ES-I3 (cell line): ENCODE measurements at regions not wholly inside any gene's neighbourhood (a gene's known extent, or its start where the extent isn't known, plus 50 kb on each side); places are given as distances from the start of the nearest gene placed in this dataset.
"Not testable (repeated sequence)": the region's sequence is repeated elsewhere in the genome, so short reads cannot be mapped to it uniquely, and the experiment has no call there.

Source experiments
- H3K36me3 ChIP-seq: 2 replicates; pipeline ENCODE4 v1.6.1; 2013; ENCODE audit warnings: mild to moderate bottlenecking, low read length, control low read depth, moderate library complexity; ENCODE audit not compliant: insufficient read depth
- H3K4me1 ChIP-seq: 2 replicates; pipeline ENCODE4 v1.6.1; 2013; ENCODE audit warnings: mild to moderate bottlenecking, control low read depth, low read length; ENCODE audit not compliant: insufficient read depth
- H3K9ac ChIP-seq: 2 replicates; pipeline ENCODE4 v1.6.1; 2013; ENCODE audit warnings: low read depth, mild to moderate bottlenecking, low read length, moderate library complexity
- H3K9me3 ChIP-seq: 2 replicates; pipeline ENCODE4 v1.6.1; 2013; ENCODE audit warnings: mild to moderate bottlenecking, low read length, moderate library complexity; ENCODE audit not compliant: control insufficient read depth, insufficient read depth

DNA sequence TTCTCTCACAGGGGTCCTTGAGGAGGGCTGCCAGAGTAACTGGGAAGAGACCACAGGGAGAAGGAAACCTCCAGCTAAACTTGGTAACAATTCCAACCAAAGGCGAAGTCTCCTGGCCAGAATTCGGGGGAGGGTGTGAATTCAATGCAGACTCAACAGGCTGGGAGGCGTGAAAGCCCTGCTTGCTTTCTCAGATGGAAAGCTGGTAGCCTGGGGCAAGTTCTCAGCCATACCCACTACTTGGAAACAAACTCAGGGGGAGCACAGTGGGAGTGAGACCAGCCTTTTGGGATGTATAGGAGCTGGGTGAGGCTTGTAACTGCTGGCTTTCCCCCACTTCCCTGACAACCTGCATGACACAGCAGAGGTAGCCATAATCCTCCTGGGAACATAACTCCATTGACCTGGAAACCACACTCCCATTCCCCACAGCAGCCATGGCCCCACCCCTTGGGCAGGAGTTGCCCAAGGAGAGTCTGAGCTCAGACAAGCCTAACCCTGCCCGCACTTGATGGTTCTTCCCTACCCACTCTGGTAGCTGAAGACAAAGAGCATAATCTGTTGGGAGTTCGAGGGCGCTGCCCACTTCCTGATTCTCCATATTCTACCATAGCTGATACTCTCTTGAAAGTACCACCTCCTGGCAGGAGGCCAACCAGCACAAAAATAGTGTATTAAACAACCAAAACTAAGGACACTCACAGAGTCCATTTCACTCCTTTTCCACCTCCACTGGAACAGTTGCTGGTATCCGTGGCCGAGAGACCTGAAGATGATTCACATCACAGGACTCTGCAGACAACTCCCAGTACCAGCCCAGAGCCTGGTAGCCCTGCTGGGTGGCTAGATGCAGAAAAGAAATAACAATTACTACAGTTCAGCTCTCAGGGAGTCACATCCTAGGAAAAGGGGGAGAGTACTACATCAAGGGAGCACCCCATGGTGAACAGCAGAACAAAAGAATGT, 123.8 kb downstream of the FAM170A start:
- Histone ChIP-seq H3K36me3 (no peaks in the 10 kb centered on the region), H3K4me1 (no peaks in the 10 kb centered on the region), H3K9me3 (no peaks in the 10 kb centered on the region), H3K9ac (no peak overlapping the region)

GRCh38 chr5:119754825-119755224, 125.5 kb downstream of the FAM170A start:
- H3K4me1 ChIP-seq, H3K9ac ChIP-seq, H3K36me3 ChIP-seq, H3K9me3 ChIP-seq: not testable (repeated sequence)

GRCh38 chr5:119757276-119757675, 127.9 kb downstream of the FAM170A start:
- no peaks in the 10 kb centered on the region for H3K4me1 ChIP-seq
- H3K36me3 ChIP-seq, result no peaks in the 10 kb centered on the region
- H3K9me3 ChIP-seq, result no peaks in the 10 kb centered on the region
- H3K9ac ChIP-seq, result no peak overlapping the region

GRCh38 chr5:119769695-119770693, 140.6 kb downstream of the FAM170A start:
- not testable (repeated sequence) for H3K9me3 ChIP-seq, H3K36me3 ChIP-seq, H3K4me1 ChIP-seq
- H3K9ac ChIP-seq, result peak overlapping the region; percentile 8; the same call in 1 of the 2 replicates

- H3K4me1 ChIP-seq, H3K36me3 ChIP-seq, H3K9me3 ChIP-seq: not testable (repeated sequence)
- H3K9ac ChIP-seq, result peak overlapping the region; percentile 57
These were observed 150.8 kb downstream of the FAM170A start for GRCh38 chr5:119780145-119780544.

DNA sequence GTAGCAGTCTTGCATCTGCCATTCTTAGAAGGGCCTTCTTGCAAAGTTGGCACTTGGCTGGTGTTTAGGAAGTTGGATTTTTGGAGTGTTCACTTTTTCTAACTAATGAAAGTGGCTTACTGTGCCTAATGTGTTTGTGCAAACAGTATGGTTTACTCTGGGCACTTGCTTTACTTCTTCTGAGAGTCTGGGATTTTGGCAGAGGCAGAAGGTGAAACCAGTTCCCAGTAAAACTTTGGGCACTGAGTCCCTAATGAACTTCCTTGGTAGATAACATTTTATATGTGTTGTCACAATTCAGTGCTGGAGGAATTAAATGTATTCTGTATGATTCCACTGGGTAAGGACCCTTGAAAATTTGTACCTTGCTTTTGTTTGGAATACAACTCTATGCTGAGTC, 155.7 kb downstream of the FAM170A start:
- H3K4me1 ChIP-seq, result no peaks in the 10 kb centered on the region
- no peak overlapping the region for H3K9ac ChIP-seq
- H3K36me3 ChIP-seq, result no peaks in the 10 kb centered on the region
- H3K9me3 ChIP-seq, result no peaks in the 10 kb centered on the region

GRCh38 chr5:119789406-119790117, 160.2 kb downstream of the FAM170A start:
- Histone ChIP-seq H3K9me3 (no peaks in the 10 kb centered on the region), H3K36me3 (no peaks in the 10 kb centered on the region), H3K9ac (no peak overlapping the region), H3K4me1 (no peaks in the 10 kb centered on the region)

- H3K36me3 ChIP-seq, result no peaks in the 10 kb centered on the region
- H3K4me1 ChIP-seq, result no peaks in the 10 kb centered on the region
- H3K9me3 ChIP-seq, result no peaks in the 10 kb centered on the region
- H3K9ac ChIP-seq, result no peak overlapping the region
These were observed 162.9 kb downstream of the FAM170A start for GRCh38 chr5:119792161-119792799.

DNA sequence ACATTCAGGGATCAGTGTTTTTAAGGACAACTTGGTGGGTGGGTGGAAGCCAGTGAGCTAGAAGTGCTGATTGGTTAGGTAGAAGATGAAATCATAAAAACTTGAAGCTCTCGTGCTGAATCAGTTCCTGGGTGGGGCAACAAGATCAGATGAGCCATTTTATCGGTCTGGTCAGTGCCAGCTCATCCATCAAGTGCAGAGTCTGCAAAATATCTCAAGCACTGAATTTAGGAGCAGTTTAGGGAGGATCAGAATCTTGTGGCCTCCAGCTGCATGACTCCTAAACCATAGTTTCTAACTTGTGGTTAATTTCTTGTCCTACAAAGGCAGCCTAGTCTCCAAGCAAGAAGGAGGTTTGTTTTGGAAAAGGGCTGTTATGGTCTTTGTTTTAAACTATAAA, 166.4 kb downstream of the FAM170A start:
- no peaks in the 10 kb centered on the region for H3K9me3 ChIP-seq
- H3K9ac ChIP-seq, result no peak overlapping the region
- H3K4me1 ChIP-seq, result peaks cover 3% of the 10 kb centered on the region; the same call in 1 of the 2 replicates
- H3K36me3 ChIP-seq, result no peaks in the 10 kb centered on the region

GRCh38 chr5:119801570-119801969, 172.2 kb downstream of the FAM170A start:
- Histone ChIP-seq H3K9ac (no peak overlapping the region), H3K4me1 (peaks cover 3% of the 10 kb centered on the region; the same call in 1 of the 2 replicates), H3K9me3 (no peaks in the 10 kb centered on the region), H3K36me3 (no peaks in the 10 kb centered on the region)

- Histone ChIP-seq H3K4me1 (peaks cover 7% of the 10 kb centered on the region; the same call in 1 of the 2 replicates), H3K9ac (no peak overlapping the region), H3K9me3 (no peaks in the 10 kb centered on the region), H3K36me3 (no peaks in the 10 kb centered on the region)
These were observed 178.7 kb downstream of the FAM170A start for GRCh38 chr5:119808024-119808423.

DNA sequence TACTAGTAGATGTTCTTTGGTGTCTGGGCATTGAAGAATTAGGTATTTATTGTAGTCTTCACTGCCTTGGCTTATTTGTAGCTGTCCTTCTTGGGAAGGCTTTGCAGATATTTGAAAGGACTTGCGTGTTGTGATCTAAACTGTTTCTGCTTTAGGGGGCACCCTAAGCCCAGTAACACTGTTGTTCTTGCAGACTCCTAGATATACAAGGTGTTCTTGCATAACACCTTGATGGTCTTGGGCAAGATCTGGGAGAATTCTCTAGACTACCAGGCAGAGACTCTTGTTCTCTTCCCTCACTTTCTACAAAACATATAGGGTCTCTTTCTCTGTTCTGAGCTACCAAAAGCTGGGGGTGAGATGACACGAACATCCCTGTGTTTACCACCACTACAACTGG, 179.1 kb downstream of the FAM170A start:
- Histone ChIP-seq H3K9me3 (no peaks in the 10 kb centered on the region), H3K36me3 (no peaks in the 10 kb centered on the region), H3K9ac (no peak overlapping the region), H3K4me1 (peaks cover 7% of the 10 kb centered on the region; the same call in 1 of the 2 replicates)

DNA sequence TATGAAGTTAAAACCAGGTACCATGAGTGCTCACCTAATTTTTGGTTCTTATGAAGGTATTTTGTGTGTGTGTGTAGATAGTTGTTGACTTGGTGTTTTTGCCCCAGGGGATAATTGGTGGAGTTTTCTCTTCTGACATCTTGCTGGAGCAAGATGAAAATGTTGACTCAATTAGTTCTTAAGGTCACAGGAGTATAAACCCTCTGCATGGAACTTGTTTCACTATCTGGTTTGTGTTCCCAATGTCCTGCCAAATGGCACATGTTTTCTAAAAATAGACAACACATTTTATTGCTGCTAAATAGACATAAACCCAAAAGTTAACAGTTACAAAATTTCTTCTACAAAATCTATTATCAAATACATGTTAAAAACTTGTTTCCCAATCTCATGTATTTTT, 180.9 kb downstream of the FAM170A start:
- Histone ChIP-seq H3K4me1 (peaks cover 7% of the 10 kb centered on the region; the same call in 1 of the 2 replicates), H3K9ac (no peak overlapping the region), H3K9me3 (no peaks in the 10 kb centered on the region), H3K36me3 (no peaks in the 10 kb centered on the region)
